ENCODE measurements at regions not wholly inside any gene's neighbourhood (a gene's known extent, or its start where the extent isn't known, plus 50 kb on each side); places are given as distances from the start of the nearest gene placed in this dataset.

DNA sequence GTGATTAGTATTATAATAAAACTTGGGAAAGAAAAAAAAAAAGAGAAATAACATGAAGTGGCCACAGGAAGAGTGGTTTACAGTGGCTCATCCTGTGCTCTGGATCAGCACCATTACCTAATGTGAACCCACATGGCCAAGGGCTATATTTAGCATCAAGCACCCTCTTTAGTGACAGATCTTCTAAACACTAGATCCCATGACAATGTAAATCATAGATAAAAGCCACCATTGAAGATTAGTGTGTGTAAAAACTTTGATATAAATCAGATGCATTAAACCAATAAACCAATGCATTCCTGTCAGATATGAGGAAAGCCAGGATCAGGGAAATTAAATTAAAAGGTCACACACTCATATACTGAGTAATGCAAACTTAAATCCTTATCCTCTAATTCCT is 400.6 kb upstream of the MAGEB18 start:
- Histone ChIP-seq H3K9me2 (ENCODE audit: low read depth, low read length) (no peaks in the 10 kb centered on the region), H3F3A (ENCODE audit: insufficient read depth, low read length) (no peaks in the 10 kb centered on the region), H4K20me1 (ENCODE audit: insufficient read depth, low read length) (no peaks in the 10 kb centered on the region), H3K36me3 (ENCODE audit: insufficient read depth, low read length) (no peaks in the 10 kb centered on the region), H3K9me3 (ENCODE audit: low read length) (no peaks in the 10 kb centered on the region), H3K27me3 (ENCODE audit: insufficient read depth, low read length) (no peaks in the 10 kb centered on the region), H3K4me3 (ENCODE audit: low read depth, low read length, poor library complexity, severe bottlenecking) (no peak overlapping the region), H2AFZ (ENCODE audit: low read length) (no peak overlapping the region), H3K79me2 (ENCODE audit: insufficient read depth, low read length) (no peaks in the 10 kb centered on the region), H3K4me2 (ENCODE audit: low read length) (no peak overlapping the region), H3K27ac (ENCODE audit: low read depth, low read length, poor library complexity, severe bottlenecking) (no peak overlapping the region), H3K9ac (ENCODE audit: low read length) (no peak overlapping the region), H3K4me1 (ENCODE audit: insufficient read depth, low read length, severe bottlenecking) (no peaks in the 10 kb centered on the region)
- TF ChIP-seq, protein P1, sequence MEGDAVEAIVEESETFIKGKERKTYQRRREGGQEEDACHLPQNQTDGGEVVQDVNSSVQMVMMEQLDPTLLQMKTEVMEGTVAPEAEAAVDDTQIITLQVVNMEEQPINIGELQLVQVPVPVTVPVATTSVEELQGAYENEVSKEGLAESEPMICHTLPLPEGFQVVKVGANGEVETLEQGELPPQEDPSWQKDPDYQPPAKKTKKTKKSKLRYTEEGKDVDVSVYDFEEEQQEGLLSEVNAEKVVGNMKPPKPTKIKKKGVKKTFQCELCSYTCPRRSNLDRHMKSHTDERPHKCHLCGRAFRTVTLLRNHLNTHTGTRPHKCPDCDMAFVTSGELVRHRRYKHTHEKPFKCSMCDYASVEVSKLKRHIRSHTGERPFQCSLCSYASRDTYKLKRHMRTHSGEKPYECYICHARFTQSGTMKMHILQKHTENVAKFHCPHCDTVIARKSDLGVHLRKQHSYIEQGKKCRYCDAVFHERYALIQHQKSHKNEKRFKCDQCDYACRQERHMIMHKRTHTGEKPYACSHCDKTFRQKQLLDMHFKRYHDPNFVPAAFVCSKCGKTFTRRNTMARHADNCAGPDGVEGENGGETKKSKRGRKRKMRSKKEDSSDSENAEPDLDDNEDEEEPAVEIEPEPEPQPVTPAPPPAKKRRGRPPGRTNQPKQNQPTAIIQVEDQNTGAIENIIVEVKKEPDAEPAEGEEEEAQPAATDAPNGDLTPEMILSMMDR (IDR thresholded peaks at IDR 0.05; ENCODE audit: low read length), result no peak
- no peak for TF ChIP-seq EZH2 (IDR thresholded peaks at IDR 0.05; ENCODE audit: borderline replicate concordance, low read length)

DNA sequence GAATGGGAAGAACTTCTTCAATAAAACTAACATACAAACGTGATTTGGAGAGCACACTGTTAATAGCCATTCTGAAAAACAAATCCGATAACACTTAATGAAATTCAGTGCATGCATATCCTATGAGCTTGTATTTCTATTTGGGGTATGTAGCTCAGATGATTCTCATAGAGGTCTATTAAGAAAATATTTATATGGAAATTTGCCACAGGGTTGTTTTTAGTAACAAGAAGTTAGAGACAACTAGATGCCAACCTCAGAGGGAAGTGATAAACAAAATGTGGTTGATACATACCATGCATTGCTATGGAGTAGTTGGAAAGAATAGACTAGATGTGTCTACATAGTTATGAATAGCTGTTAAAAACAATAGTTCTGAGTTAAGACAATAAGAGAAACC is 395.8 kb upstream of the MAGEB18 start:
- no peaks in the 10 kb centered on the region for H3K79me2 ChIP-seq (ENCODE audit: insufficient read depth, low read length)
- H3K4me2 ChIP-seq (ENCODE audit: low read length), result no peak overlapping the region
- no peak overlapping the region for H3K27ac ChIP-seq (ENCODE audit: low read depth, low read length, poor library complexity, severe bottlenecking)
- no peak overlapping the region for H3K4me3 ChIP-seq (ENCODE audit: low read depth, low read length, poor library complexity, severe bottlenecking)
- no peak overlapping the region for H2AFZ ChIP-seq (ENCODE audit: low read length)
- H3K4me1 ChIP-seq (ENCODE audit: insufficient read depth, low read length, severe bottlenecking), result no peaks in the 10 kb centered on the region
- no peak overlapping the region for H3K9ac ChIP-seq (ENCODE audit: low read length)
- H3F3A ChIP-seq (ENCODE audit: insufficient read depth, low read length), result no peaks in the 10 kb centered on the region
- H3K9me2 ChIP-seq (ENCODE audit: low read depth, low read length), result no peaks in the 10 kb centered on the region
- no peaks in the 10 kb centered on the region for H4K20me1 ChIP-seq (ENCODE audit: insufficient read depth, low read length)
- no peaks in the 10 kb centered on the region for H3K27me3 ChIP-seq (ENCODE audit: insufficient read depth, low read length)
- TF ChIP-seq, protein P1 (IDR thresholded peaks at IDR 0.05; ENCODE audit: low read length), result no peak
- TF ChIP-seq EZH2 (IDR thresholded peaks at IDR 0.05; ENCODE audit: borderline replicate concordance, low read length), result no peak
- no peaks in the 10 kb centered on the region for H3K9me3 ChIP-seq (ENCODE audit: low read length)
- no peaks in the 10 kb centered on the region for H3K36me3 ChIP-seq (ENCODE audit: insufficient read depth, low read length)

DNA sequence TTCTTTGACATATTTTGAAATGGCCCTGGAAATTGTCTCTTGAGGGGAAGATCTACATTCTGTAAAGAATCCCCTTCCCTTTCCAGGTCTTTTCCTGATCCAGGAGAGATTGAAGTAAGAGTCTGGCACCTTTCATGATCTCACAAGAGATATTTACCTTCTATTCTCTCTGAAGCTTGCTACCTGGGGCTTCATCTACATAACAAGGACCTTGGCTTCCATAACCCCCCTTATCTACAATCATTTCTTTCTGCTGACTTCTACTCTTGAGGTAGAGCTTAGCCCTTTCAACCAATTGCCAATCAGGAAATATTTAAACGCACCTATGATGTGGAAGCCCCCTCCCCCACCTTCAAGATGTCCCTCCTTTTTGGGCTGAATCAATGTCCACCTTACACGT is 383.7 kb upstream of the MAGEB18 start:
- H3K27ac ChIP-seq (ENCODE audit: low read depth, low read length, poor library complexity, severe bottlenecking), result no peak overlapping the region
- no peaks in the 10 kb centered on the region for H3K27me3 ChIP-seq (ENCODE audit: insufficient read depth, low read length)
- no peaks in the 10 kb centered on the region for H3K79me2 ChIP-seq (ENCODE audit: insufficient read depth, low read length)
- no peak overlapping the region for H3K4me2 ChIP-seq (ENCODE audit: low read length)
- no peak overlapping the region for H3K9ac ChIP-seq (ENCODE audit: low read length)
- no peak overlapping the region for H3K4me3 ChIP-seq (ENCODE audit: low read depth, low read length, poor library complexity, severe bottlenecking)
- TF ChIP-seq, protein P1 (IDR thresholded peaks at IDR 0.05; ENCODE audit: low read length), result no peak
- TF ChIP-seq EZH2 (IDR thresholded peaks at IDR 0.05; ENCODE audit: borderline replicate concordance, low read length), result no peak
- no peaks in the 10 kb centered on the region for H3K4me1 ChIP-seq (ENCODE audit: insufficient read depth, low read length, severe bottlenecking)
- H3K36me3 ChIP-seq (ENCODE audit: insufficient read depth, low read length), result no peaks in the 10 kb centered on the region
- no peak overlapping the region for H2AFZ ChIP-seq (ENCODE audit: low read length)
- H3K9me3 ChIP-seq (ENCODE audit: low read length), result no peaks in the 10 kb centered on the region
- H4K20me1 ChIP-seq (ENCODE audit: insufficient read depth, low read length), result no peaks in the 10 kb centered on the region
- H3F3A ChIP-seq (ENCODE audit: insufficient read depth, low read length), result no peaks in the 10 kb centered on the region
- H3K9me2 ChIP-seq (ENCODE audit: low read depth, low read length), result no peaks in the 10 kb centered on the region
